IPS DF 6.9 (cell line): ENCODE measurements at regions not wholly inside any gene's neighbourhood (a gene's known extent, or its start where the extent isn't known, plus 50 kb on each side); places are given as distances from the start of the nearest gene placed in this dataset.

Experiments
- DNase-seq: peaks from one replicate; pipeline ENCODE4 v3.0.0-alpha.2; 2013; ENCODE audit warnings: low read depth, low spot score
- H3K27ac ChIP-seq: one replicate; pipeline ENCODE4 v1.5.1; 2013; ENCODE audit warnings: low read length, control low read depth
- H3K27me3 ChIP-seq: 2 replicates; pipeline ENCODE4 v1.6.1; 2013; ENCODE audit warnings: mild to moderate bottlenecking, low read length; ENCODE audit not compliant: control insufficient read depth, insufficient read depth
- H3K36me3 ChIP-seq: 2 replicates; pipeline ENCODE4 v1.6.1; 2013; ENCODE audit warnings: low read length; ENCODE audit not compliant: control insufficient read depth, insufficient read depth
- H3K4me1 ChIP-seq: 2 replicates; pipeline ENCODE4 v1.6.1; 2013; ENCODE audit warnings: low read length; ENCODE audit not compliant: control insufficient read depth, insufficient read depth
- H3K4me3 ChIP-seq: 2 replicates; pipeline ENCODE4 v1.5.1; 2013; ENCODE audit warnings: mild to moderate bottlenecking, low read length
- H3K9me3 ChIP-seq: 2 replicates; pipeline ENCODE4 v1.6.1; 2013; ENCODE audit warnings: low read length, inconsistent platforms; ENCODE audit not compliant: control insufficient read depth, insufficient read depth
- WGBS: extraction: QIAGEN DNeasy Blood & Tissue Kit; methylation state at CpG from one replicate; pipeline ENCODE4 v1.1.7; 2013; ENCODE audit warnings: mixed read lengths, missing lambda C conversion rate; ENCODE audit not compliant: insufficient read length, insufficient coverage; 5-methylcytosine and 5-hydroxymethylcytosine counted together

- Histone ChIP-seq H3K27me3 (no peaks in the 10 kb centered on the region), H3K36me3 (no peaks in the 10 kb centered on the region), H3K4me1 (no peaks in the 10 kb centered on the region), H3K4me3 (no peak overlapping the region), H3K27ac (no peak overlapping the region), H3K9me3 (no peaks in the 10 kb centered on the region)
- WGBS = no CpG with 5 or more reads among the region's 4 CpGs
- no peak for DNase-seq
Observed at GRCh38 chr4:125140966-125141495, 173.7 kb upstream of the FAT4 start.

DNA sequence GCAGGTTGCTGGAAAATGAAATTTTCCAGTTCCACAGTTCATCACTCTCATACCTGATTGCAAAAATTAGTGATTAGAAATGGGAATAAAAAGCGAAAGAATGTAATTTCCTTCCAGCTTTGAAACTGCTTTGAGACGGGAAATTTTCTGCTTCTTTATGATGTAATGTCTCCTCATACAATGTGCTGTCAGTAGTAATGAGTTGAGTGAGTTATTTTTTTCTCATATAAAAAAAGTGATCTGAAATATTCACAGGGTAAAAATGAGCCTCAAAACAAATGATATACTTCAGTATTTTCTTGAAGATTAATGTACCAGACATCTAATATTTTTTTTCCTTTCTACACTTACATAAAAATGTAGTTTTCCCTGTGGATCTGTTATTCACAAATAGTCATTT, 179.1 kb upstream of the FAT4 start:
- H3K4me1 ChIP-seq = no peaks in the 10 kb centered on the region
- no peak for DNase-seq
- no peaks in the 10 kb centered on the region for H3K9me3 ChIP-seq
- H3K27ac ChIP-seq = no peak overlapping the region
- no CpG with 5 or more reads among the region's 2 CpGs for WGBS
- no peaks in the 10 kb centered on the region for H3K27me3 ChIP-seq
- no peaks in the 10 kb centered on the region for H3K36me3 ChIP-seq
- H3K4me3 ChIP-seq = no peak overlapping the region

DNA sequence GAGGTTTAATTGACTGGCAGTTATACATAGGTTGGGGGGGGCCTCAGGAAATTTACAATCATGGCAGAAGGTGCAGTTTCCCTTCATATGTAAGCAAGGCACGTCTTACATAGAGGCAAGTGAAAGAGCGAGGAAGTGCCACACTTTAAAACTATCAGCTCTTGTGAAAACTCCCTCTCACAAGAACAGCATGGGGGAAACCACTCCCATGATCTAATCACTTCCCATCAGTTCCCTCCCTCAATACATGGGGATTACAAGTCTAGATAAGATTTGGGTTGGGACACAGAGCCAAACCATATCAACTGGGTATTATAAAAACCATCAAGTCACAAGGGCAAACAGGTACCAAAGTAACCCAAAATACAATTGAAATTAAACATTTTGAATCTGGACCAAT, 182.0 kb upstream of the FAT4 start:
- H3K4me1 ChIP-seq = no peaks in the 10 kb centered on the region
- H3K27me3 ChIP-seq = no peaks in the 10 kb centered on the region
- no peaks in the 10 kb centered on the region for H3K36me3 ChIP-seq
- DNase-seq = no peak
- whole genome bisulfite sequencing = no CpG with 5 or more reads among the region's 2 CpGs
- H3K27ac ChIP-seq = no peak overlapping the region
- H3K4me3 ChIP-seq = no peak overlapping the region
- no peaks in the 10 kb centered on the region for H3K9me3 ChIP-seq

- no peaks in the 10 kb centered on the region for H3K27me3 ChIP-seq
Observed at GRCh38 chr4:125131891-125132680, 182.7 kb upstream of the FAT4 start.

DNA sequence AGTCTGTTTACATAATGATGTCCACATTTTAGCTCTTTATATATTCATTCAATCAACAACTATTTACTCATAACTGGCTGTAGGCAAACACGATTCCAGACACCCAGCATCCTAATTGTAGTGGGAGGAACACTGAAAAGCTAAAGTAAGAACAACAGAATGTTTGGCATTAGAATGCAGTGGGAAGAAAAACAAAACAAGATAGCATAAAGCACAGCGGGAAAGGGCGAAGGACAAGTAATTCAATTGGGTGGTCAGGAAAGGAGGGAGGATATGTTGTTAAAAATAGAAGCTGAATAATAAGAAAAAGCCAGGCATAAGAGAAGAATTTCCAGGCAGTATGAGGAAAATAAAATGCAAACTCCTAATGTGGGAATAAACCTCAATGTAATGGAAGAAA, 189.5 kb upstream of the FAT4 start:
- Histone ChIP-seq H3K9me3 (no peaks in the 10 kb centered on the region), H3K27me3 (no peaks in the 10 kb centered on the region), H3K36me3 (no peaks in the 10 kb centered on the region), H3K4me3 (no peak overlapping the region), H3K27ac (no peak overlapping the region), H3K4me1 (no peaks in the 10 kb centered on the region; the same call in 1 of the 2 replicates)
- no peak for DNase-seq
- no CpG with 5 or more reads among the region's 3 CpGs for WGBS

More at GRCh38 chr4:125131891-125132680, 182.7 kb upstream of the FAT4 start:
- H3K9me3 ChIP-seq = no peaks in the 10 kb centered on the region
- H3K4me3 ChIP-seq = no peak overlapping the region
- no peaks in the 10 kb centered on the region for H3K4me1 ChIP-seq
- no peak for DNase-seq
- no CpG with 5 or more reads among the region's 2 CpGs for WGBS
- no peak overlapping the region for H3K27ac ChIP-seq
- no peaks in the 10 kb centered on the region for H3K36me3 ChIP-seq

- H3K36me3 ChIP-seq = no peaks in the 10 kb centered on the region
Observed at GRCh38 chr4:125123570-125124109, 191.1 kb upstream of the FAT4 start.

GRCh38 chr4:125121581-125121980, 193.2 kb upstream of the FAT4 start:
- no peaks in the 10 kb centered on the region for H3K9me3 ChIP-seq
- H3K4me1 ChIP-seq = no peaks in the 10 kb centered on the region; the same call in 1 of the 2 replicates
- H3K27ac ChIP-seq = no peak overlapping the region
- H3K4me3 ChIP-seq = no peak overlapping the region
- DNase-seq = no peak
- no peaks in the 10 kb centered on the region for H3K36me3 ChIP-seq
- H3K27me3 ChIP-seq = no peaks in the 10 kb centered on the region

More at GRCh38 chr4:125123570-125124109, 191.1 kb upstream of the FAT4 start:
- Histone ChIP-seq H3K4me1 (no peaks in the 10 kb centered on the region; the same call in 1 of the 2 replicates), H3K4me3 (no peak overlapping the region), H3K9me3 (no peaks in the 10 kb centered on the region), H3K27me3 (no peaks in the 10 kb centered on the region), H3K27ac (no peak overlapping the region)
- DNase-seq = no peak
- no CpG with 5 or more reads among the region's 3 CpGs for WGBS

DNA sequence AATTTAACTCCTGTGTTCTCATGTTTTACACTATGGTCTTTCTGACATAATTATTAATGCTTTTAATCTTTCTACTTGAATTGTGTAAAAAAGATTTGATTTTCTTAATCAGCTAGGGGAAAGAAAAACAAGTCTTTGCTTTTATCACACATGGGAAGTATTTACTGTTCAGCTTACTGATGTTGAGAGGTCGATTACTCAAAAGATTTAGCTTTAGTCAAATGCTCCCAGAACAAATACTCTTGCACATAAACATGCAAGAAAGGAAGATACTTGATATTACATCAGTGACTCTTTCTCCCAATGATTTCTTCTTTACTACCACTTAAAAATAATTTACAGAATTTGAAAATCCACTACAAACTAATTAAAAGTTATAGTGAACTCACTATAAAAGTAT, 198.3 kb upstream of the FAT4 start:
- no peak for DNase-seq
- no CpG with 5 or more reads among the region's 1 CpG for WGBS
- peaks cover under 1% of the 10 kb centered on the region; the same call in 1 of the 2 replicates for H3K4me1 ChIP-seq
- H3K4me3 ChIP-seq = no peak overlapping the region
- H3K27ac ChIP-seq = no peak overlapping the region
- H3K27me3 ChIP-seq = no peaks in the 10 kb centered on the region
- H3K36me3 ChIP-seq = no peaks in the 10 kb centered on the region
- no peaks in the 10 kb centered on the region for H3K9me3 ChIP-seq

DNA sequence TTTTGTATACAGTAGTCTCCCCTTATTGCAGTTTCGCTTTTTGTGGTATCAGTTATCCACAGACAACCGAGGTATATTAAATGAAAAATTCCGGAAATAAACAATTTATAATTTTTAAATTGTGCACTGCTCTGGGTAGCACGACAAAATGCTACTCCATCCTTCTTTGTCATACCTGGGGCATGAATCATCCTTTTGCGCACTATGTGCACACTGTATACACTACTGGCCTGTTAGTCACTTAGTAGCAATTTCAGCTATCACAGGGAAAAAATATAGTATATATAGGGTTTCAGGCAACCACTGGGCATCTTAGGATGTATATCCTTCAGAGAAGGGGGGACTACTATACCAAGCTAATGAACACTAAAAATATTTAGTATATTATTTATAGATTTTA, 198.8 kb upstream of the FAT4 start:
- Histone ChIP-seq H3K36me3 (no peaks in the 10 kb centered on the region), H3K27me3 (no peaks in the 10 kb centered on the region), H3K27ac (no peak overlapping the region), H3K4me3 (no peak overlapping the region), H3K4me1 (peaks cover 1% of the 10 kb centered on the region; the same call in 1 of the 2 replicates), H3K9me3 (no peaks in the 10 kb centered on the region)
- DNase-seq = no peak
- WGBS = no CpG with 5 or more reads among the region's 5 CpGs

DNA sequence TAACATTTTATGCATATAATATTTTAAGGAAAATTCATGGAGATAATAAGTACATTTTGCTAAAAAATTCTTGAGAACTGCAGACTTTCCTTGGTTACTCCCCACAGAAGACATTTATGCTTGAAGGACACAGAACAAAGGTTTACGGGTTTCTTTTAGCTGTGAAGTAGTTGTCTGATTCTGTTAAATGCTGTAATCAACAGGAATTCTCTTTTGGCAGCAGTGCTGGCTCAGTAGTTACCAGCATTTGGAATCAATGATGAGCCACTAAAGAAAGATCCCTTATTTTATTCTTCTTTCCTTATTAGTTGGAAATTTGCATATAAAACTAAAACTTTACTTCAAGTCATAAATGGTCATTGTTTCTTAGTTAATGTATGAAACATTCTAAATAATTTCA, 199.3 kb upstream of the FAT4 start:
- H3K27ac ChIP-seq = no peak overlapping the region
- no peaks in the 10 kb centered on the region for H3K36me3 ChIP-seq
- WGBS = no CpG with 5 or more reads among the region's 1 CpG
- no peaks in the 10 kb centered on the region for H3K27me3 ChIP-seq
- no peaks in the 10 kb centered on the region for H3K9me3 ChIP-seq
- no peak overlapping the region for H3K4me3 ChIP-seq
- peaks cover 1% of the 10 kb centered on the region; the same call in 1 of the 2 replicates for H3K4me1 ChIP-seq
- no peak for DNase-seq
